Cardiac septum (tissue), 1 donor: ENCODE measurements at regions not wholly inside any gene's neighbourhood (a gene's known extent, or its start where the extent isn't known, plus 50 kb on each side); places are given as distances from the start of the nearest gene placed in this dataset.

Experiments
- DNase-seq: peaks from one replicate; pipeline ENCODE4 v3.0.0-alpha.2; 2020; ENCODE audit warnings: low spot score
- intact Hi-C: fragments of 100-400 bp; cut with DNase I; formaldehyde crosslinking; loops from one replicate; pipeline ENCODE4 v1.14.0; 2022
- donor health status: DM: no; HTN: no; CAD: no.

DNA sequence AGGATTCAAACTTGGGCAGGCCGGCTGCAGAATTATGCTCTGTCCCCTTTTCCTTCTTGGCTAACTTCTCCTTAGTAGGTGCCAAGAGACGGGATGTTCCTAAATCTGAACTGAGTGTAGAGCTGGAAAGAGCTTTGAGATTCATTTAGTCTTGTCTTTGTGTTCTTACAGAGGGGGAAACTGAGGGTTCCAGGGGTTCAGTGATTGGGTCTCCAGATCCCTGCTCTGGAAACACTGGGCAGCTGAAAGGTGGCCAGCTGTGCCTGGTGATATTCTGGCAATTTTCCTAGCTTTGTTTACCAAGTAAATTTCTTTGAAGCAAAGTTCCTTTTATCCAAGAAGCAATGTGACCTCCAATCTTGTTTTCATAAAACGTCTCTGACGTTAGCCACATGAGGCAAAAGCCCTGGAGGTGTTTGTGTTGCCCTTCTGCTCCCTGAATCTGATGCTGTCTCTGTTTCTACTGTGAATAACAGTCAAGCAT, 288.7 kb downstream of the ZSWIM6 start:
- DNase-seq, result no peak
- intact Hi-C loops, result no loop called here

DNA sequence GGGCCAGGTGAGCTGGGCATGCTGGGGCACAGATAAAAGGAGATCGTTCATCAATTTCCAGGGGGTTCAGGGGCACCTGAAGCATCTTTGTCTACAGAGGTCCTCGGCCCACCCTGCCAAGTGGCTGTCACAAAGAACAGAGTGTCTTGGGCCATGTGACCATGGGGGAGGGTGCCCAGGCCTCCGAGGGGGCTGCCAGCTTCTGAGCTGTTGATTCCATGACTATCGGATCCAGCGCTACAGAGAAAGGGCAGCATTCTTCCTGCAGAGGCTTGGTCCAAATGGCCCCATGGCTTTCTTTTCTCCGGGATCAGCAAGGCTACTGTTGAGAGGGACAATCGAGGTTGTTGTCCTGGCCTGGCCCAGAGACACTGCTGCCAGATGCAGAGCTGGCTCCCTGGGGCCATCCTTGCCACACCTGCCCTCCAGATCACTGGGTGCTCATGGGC, 289.2 kb downstream of the ZSWIM6 start:
- intact Hi-C loops, result no loop called here
- no peak for DNase-seq

DNA sequence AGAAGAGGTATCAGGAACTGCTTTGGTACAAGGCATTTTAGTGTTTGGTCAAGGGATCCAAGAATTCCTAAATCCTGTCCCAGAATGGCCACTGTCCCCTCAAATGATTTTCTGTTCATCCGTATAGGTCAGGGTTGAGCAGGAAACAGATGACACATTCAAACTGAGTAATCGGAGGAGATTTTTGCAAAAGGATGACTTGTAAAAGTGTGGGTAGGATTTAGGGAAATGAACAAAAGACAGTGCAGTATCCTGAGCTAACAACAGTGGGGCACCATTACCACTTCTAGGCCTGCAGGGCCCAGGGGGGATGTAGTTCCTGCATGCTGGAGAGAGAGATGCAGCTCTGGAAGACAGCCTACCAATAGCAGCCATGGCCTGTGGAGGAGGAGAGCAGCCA, 290.1 kb downstream of the ZSWIM6 start:
- DNase-seq, result no peak
- intact Hi-C loops, result no loop called here

DNA sequence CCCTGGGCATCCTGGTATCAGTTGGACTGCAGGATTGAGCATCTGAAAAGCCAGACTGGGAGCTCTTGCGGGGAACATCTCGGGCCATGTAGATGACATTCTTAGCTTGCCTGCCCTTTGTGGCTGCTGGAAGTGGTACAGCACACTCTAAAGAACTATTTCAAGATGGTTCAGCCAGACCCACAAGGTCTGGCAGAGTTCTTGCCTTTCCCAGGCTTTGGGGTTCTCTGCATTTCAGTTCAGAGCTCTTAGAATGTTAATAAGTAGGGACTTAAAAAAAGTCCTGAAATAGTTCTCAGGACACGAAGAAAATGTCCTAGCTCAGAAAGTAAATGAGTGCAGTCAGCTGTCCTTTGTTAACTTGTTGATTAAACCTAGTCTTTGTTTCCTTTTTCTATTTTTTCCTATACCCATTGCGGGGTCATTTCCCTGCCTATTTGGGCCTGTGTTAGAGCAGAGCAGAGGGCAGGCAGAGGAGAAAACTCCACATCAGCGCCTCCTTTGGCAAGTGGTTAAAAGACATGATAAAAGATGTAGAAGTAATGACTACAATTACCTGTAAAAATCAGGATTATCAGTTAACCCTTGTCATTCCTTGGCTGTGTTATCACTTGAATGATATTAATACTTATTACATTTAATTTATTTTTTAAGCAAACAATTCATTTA, 291.5 kb downstream of the ZSWIM6 start:
- DNase-seq, result no peak
- intact Hi-C loops, result loop anchor here (2.0 kb wide), 1 partner anchor 291 kb away; the partner anchor contains the start of gene ZSWIM6

DNA sequence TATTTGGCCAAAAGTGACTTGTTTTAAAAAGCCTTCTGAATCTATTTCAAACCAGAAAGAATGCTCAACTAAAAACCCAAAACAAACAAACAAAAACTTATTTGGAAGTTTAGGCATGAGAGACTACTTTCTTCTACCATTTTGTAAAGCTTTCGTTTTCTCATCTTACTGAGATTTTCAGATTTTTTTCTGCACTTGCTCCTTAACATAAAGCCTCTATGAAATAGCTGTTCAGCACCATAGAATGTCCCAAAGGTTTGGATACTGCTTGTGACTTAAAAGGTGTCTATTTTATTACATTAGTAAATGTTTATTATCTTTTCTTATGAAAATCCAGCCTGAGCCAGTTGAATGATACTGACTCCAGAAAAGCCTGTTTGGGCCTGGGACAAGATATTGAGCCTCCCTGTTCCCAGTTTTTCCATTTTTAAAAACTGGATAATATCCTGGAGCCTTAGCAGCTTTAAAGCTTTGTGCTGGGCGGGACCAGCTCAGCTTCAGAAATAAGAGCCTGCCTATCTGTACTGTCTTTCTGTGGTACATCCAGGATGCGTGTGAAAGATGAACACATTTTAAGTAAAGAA, 292.6 kb downstream of the ZSWIM6 start:
- intact Hi-C loops, result loop anchor here (2.0 to 5.0 kb wide), 2 partner anchors 217 to 292 kb away; partner anchors contain the start of gene ZSWIM6
- no peak for DNase-seq

DNA sequence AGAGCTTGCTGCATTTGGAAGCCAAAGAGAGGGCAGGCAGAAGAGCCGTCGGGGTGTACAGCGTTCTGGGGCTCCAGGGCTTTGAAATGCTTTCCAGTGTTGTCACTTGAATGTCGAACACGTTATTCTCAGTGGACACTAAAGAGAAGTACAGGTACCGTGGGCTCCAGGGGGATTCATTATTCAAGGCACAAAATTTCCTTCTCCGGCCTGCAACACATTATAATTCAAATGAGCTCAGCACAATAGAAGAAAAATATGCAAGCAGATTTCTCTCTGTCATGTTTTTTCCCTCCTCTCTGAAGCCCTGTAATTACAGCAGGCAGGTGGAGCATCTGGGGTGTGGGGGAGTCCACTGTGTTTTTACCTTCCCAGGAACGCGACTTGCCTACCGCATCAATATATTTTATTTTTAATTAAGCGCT, 293.1 kb downstream of the ZSWIM6 start:
- DNase-seq, result no peak
- intact Hi-C loops, result loop anchor here (2.0 to 5.0 kb wide), 2 partner anchors 218 to 292 kb away; partner anchors contain the start of gene ZSWIM6

DNA sequence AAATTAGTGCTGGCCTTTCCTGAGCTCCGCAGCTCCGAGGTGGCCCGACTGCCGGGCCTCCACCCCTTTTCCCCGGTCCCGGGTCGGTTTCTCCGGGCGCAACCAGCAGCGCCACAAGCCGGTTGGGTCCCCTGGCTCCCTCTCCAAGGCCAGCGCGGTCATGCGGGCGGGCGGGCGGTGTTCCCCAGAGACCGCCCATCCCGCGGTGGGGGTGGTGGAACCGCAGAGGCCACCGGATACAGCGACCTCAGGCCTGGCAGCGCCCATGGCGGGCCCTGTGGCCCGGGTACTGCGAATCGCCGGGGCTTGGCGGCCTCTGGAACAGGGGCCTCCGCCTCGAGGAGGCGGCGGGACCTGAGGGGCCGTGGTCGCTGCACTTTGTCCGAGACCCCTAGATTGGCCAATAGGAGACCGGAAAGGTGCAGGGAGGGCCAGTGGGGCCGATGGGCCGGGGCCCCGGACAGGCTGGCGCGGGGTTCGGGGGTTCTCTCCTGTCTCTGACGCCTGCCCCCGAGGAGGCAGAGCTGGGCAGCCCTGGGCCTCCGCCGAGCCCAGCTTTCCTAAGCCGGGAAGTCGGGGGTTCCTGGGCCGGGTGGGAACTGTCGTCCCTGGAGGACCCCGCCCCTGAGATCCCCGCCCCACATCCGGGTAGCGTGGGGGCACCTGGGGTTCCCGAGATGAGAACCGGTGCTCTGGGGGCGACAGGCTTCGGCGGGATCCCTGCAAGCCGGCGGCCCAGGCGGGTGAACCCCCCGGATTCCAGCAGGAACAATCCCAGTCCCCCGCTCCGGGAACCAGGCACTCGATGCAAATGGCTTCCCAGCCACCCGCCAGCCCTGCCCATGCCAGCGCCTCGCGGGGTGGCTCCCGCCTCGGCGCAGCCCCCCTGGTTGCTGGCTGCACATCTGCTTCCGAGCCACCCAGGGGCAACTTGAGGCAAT, 293.9 kb downstream of the ZSWIM6 start:
- intact Hi-C loops, result loop anchor here (2.0 to 5.0 kb wide), 3 partner anchors 219 to 463 kb away; partner anchors contain the start of genes SMIM15 and ZSWIM6
- peak; percentile 89 for DNase-seq

DNA sequence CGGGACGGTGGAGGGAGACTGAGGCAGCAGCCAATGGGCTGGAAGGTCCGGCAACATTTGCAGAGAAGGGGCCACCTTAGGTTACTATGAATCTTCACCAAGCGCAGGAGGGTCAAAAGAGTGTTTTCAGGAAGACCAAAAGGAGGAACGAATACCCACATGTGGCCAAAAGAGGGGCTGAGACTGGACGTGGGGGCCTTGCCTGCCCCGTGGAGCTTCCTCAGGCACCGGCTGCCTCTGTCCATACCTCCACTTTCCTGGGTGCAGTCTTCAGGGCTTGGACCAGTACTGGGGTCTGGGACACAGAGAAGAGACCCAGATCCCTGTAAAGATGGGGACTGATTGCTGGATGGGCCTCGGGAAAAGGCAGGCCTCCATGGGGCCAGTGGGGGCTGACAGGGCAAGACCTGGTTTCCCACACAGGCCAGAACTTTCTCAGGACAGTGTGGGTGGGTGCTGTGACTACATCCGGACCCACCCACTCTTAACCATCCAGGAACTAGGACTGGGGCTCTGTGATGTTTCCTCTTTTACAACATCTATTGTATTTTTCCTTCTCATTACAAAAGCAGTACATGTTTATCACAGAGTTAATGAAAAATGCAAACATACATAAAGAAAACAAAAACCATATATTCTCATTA, 294.7 kb downstream of the ZSWIM6 start:
- intact Hi-C loops, result loop anchor here (2.0 to 5.0 kb wide), 2 partner anchors 219 to 464 kb away; partner anchors contain the start of gene SMIM15
- no peak for DNase-seq

DNA sequence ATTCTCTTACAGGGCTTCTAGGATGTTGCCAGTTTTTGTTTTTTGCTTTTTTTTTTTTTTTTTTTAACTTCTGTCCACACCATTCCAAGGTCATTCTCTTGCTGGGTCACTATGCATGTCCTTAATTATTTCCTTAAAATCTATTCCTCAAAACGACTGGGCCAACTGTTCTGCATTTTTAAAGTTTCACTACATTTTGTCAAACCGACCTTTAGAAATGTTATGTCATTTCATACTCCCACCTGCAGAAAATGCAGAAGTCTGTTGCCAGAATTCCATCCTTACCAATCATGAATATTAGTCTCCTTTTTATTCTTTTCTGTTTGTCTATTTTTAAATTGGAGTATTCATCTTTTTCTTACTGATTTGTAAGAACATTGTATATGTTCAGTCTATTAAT, 295.5 kb downstream of the ZSWIM6 start:
- DNase-seq, result no peak
- intact Hi-C loops, result loop anchor here (2.0 to 5.0 kb wide), 2 partner anchors 220 to 465 kb away; partner anchors contain the start of gene SMIM15

DNA sequence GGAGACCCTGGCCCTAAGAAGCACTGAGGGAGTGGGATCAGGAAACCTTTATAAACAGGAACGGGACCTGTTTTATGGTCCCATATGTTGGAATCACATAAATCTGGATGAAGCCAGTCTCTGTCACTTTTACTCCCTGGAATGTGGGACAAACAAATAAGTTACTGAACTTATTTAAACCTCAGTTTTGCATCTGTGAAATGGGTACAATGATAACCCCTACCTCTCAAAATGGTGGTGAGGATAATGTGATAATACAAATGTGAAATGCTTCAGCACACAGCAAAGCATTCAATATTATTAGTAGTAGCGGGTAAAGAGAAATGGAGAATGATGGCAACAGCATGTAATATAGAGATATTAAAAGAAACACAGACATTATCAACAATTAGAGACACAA, 298.9 kb downstream of the ZSWIM6 start:
- no peak for DNase-seq
- intact Hi-C loops, result no loop called here

DNA sequence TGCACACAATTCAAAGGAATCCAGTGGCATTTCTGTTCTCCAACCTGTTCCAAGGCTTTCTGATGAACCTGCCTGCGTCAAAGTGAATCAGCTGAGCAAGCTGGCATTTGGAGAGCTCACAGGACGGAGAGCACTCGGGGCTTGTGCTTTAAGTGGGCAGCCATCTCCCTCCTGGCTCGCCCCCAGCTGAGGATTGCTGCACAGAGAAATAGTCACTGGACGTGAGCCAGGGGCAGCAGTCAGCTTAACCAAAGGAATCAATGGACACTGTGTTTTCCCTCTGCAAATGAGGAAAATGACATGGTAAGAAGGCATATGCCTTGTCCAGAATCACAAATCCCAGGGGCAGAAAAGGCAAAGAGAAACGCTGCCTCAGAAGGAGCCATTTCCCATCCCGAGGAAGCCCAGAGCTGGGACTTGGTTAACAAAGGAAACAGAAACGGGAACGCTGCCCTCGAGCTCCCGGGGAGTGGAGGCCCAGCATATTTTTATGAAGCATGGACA, 299.4 kb downstream of the ZSWIM6 start:
- DNase-seq, result no peak
- intact Hi-C loops, result no loop called here

DNA sequence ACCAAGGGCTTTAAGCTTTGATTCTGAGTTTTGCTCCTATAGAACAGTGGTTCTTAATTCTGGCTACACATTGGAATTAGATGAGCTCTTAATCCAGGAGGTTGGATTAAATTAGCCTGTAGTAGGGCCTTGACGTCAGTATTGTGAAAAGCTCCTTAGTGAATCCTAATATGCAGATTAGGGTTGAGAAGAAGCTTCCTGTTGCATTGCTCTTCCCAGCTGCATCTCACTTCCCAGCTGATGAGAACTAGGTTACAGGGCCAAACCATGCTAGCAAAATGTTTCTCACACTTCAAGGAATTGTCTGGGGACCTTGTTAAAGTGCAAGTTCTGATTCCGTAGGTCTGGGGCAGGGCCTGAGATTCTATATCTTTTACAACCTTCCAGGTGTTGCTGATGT, 300.0 kb downstream of the ZSWIM6 start:
- intact Hi-C loops, result no loop called here

DNA sequence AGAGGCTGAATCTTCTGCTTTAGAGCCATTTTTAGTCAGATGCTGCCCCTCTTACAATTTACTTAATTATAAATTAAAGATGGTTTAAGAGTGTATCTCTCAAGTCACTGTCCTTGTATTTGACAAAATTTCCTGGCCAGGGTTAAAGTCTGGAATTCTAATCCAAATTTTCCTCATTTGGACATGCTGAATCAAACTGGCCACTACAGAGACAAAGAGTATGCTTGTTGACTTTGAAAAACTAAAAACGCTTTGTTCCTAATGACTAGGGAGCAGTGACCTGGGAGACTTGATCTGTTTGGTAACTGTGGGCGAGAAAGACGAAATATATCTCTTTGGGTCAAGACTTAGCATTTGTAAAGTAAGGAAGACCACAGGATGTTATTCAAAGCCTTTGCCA, 303.2 kb downstream of the ZSWIM6 start:
- intact Hi-C loops, result no loop called here
- no peak for DNase-seq

More for the DNA sequence above, 300.0 kb downstream of the ZSWIM6 start:
- no peak for DNase-seq

DNA sequence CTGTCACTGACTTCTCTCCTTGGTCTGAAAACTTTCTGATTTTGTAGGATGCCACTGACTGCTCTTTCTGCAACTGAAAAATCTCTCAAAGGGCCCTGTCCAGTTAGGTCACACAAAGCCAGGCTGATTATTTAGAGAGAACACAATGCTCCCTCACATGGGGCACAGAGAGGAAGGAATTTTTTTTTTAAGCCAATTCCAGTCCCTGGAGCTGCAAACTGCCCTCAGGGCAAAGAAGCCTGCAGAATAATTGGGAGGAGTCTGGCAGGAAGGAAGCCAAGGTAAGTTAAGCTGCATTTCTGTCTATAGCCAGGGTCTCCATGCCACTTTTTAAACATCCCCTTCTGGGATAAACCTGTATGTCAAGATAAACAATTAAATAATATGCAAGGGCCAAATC, 305.5 kb downstream of the ZSWIM6 start:
- intact Hi-C loops, result no loop called here
- no peak for DNase-seq

DNA sequence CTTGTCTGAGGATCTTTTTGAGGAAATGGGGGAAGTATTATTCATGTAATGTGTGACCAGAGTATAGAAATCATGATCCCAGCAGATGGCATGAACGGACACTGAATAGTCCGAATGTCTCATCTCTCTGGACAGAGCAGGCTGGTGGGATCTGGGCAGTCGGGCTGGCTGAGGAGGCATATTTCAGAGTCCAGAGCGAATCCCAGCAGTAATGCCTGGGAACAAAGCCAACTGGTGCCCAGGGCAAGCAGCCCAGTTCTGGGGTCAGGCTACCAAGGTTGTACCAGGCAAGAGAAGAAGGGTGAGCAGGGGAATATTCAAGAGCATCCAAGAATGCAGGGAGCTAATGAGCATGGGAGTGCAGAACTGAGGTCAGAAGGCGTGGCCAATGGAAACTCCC, 306.4 kb downstream of the ZSWIM6 start:
- no peak for DNase-seq
- intact Hi-C loops, result no loop called here

DNA sequence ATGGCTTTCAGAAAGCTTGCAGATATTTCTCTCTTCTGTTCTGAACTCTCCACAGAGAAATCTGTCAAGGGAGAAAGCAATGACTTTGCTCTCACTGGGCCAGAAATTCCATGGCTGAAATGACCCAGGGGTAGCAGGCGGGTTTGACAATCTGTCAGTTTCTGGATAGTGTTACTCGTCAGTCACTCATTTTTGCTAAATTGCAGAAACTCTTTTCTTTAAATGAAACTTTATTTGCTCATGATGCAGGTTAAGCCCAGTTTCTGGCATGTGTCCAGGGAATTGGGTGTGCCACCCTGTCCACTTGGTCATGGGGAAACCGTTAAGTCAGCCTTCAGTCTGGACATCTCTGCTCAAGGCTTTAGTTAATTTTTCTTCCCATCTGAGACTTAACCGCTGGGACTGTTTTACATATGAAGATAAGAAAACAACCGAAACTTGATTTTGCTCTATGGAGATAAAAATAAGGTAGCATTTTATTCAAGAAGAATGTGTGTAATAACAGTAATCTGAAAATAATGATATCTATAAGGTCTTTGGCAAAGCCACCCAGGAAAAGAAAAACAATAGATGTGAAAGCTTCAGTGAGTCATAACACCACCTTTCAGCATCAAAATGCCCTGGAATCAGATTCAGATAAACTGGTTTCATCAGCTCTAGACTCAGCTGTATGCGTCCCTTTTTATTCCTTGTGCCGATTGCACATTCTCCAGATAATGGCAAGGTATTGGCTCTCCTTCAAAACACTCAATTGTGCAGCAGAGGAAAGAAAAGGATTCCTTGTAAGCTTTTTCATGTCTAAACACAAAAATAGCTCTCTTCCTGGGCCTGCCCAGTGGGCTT, 308.3 kb downstream of the ZSWIM6 start:
- intact Hi-C loops, result no loop called here
- DNase-seq, result no peak

DNA sequence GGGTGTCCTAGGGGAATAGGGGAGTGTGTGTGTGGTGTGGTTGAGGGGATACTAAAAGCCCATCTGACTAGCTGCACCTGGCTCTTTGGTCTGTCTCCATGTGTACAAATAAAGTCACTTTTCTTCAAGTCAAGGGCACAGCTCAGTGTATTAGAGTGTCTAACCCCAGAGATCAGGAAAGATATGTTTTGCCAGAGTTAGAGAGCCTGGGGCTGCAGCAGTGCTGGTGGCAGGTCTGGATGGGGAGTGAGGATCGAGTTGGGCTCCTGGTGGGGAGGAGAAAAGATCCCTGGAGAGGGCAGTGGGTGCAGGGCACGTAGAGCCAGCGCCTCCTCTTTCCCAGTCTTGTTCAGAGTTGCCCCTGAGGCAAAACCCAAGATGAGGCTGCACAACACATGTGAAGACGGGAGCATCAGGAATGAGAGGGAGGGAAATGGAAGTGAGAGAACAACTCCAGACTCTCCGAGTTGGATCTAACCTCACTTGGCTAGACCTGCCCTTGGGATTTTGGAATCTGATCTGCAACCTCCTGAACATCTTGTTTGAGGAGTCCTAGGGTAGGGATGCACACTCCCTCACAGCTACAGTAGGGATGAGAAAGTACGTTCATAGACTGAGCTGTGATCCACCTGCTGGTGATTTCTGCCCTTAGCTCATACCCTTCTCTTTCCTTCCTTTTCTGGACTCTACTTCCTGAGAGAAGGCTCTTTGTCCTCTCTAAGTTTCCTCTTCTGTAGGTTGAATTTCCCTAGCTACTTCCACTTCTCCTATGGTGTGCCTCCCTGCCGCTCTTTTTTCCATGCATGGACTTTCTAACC, 309.9 kb downstream of the ZSWIM6 start:
- intact Hi-C loops, result no loop called here
- no peak for DNase-seq
